ENCODE measurements at regions not wholly inside any gene's neighbourhood (a gene's known extent, or its start where the extent isn't known, plus 50 kb on each side); places are given as distances from the start of the nearest gene placed in this dataset.

DNA sequence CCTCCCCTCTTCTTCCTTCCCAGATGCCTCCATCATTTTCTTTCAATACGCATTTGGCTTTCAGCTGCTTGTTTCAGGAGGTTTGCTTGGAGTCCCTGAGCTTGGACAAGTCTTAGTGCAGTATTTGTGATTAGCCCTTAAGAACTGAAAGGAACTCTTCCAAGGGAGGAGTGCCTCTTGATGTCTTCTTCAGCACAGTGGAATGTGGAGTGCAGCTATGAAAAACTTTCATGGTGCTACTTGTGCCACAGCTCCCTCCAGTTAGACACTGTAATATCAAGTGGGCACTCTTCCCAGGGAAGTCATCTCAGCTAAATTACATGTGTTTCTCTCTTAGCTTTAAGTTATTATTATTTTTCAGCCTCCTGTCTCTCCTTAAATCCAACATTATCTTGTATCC is 173.1 kb downstream of the NECTIN3 start:
- intact Hi-C loops (cut with micrococcal nuclease), result no loop called here
- peaks cover 8% of the 10 kb centered on the region for H3K4me1 Mint-ChIP-seq (ENCODE audit: low read depth)
- no peak for DNase-seq (ENCODE audit: low spot score)
- no peak overlapping the region for H3K4me3 Mint-ChIP-seq (ENCODE audit: low read depth)
- H3K36me3 Mint-ChIP-seq (ENCODE audit: low read depth), result peaks cover 6% of the 10 kb centered on the region
- H3K27me3 Mint-ChIP-seq (ENCODE audit: low read depth), result peaks cover 31% of the 10 kb centered on the region
- H3K9me3 Mint-ChIP-seq, result peaks cover 39% of the 10 kb centered on the region
- no peak overlapping the region for H3K27ac Mint-ChIP-seq

DNA sequence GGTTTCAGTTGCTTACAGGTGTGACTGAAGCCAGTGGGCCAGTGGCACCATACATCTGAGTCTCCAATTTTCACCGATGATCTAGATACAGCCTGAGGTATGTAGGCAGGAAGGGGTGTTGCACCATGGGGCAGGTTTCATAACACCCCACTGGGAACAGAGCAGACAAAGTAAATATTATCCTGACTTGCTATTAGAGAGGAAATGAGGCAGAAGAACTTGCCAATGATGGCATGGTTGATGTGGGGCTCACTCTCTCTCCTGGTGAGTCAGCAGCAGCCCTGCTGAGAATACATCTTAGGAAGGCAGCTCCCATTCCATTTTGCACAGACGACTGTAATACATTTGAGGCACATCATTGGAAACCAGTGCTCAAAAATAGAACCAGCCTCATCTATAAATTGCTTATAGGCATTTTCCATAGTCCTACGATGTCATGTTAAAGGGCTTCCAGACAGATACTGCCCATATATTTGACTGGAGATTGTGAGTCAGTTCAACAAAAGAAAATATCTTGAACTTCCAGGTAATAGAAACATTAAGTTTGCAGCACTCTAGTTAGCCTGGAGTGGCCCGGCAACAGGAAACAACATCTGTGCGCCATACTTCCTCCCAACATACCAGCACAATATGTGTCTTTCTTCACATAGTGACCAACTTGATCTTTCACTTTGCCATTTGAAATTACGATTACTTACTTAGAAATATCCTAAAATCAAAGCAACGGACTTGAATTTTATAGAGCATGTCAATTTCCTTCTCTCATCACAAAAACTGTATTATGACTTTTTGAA is 175.5 kb downstream of the NECTIN3 start:
- intact Hi-C loops (cut with micrococcal nuclease), result no loop called here
- H3K4me3 Mint-ChIP-seq (ENCODE audit: low read depth), result no peak overlapping the region
- no peak overlapping the region for H3K27ac Mint-ChIP-seq
- H3K4me1 Mint-ChIP-seq (ENCODE audit: low read depth), result peaks cover 6% of the 10 kb centered on the region
- H3K36me3 Mint-ChIP-seq (ENCODE audit: low read depth), result no peaks in the 10 kb centered on the region
- H3K27me3 Mint-ChIP-seq (ENCODE audit: low read depth), result peaks cover 48% of the 10 kb centered on the region
- DNase-seq (ENCODE audit: low spot score), result no peak
- peaks cover 32% of the 10 kb centered on the region for H3K9me3 Mint-ChIP-seq

DNA sequence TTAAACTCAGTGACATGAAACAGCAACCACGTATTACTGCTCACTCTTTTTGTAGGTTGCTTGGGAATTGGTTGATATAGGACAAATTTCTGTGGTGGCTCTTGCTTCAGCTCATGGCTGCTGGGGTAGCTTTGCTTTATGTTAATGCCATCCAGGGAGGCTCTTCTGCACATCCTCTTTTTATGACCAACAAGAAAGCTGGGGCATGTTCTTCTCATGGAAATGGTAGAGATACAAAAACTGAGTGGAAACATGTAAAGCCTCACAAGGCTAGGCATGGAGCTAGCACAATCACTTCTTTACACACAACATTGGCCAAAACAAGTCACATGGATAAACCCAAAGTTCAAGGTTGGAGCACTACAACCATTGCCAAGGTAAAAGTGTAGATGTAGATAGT is 176.8 kb downstream of the NECTIN3 start:
- peaks cover 54% of the 10 kb centered on the region for H3K27me3 Mint-ChIP-seq (ENCODE audit: low read depth)
- no peaks in the 10 kb centered on the region for H3K36me3 Mint-ChIP-seq (ENCODE audit: low read depth)
- intact Hi-C loops (cut with micrococcal nuclease), result no loop called here
- H3K4me1 Mint-ChIP-seq (ENCODE audit: low read depth), result peaks cover 10% of the 10 kb centered on the region
- H3K9me3 Mint-ChIP-seq, result peaks cover 26% of the 10 kb centered on the region
- no peak for DNase-seq (ENCODE audit: low spot score)
- H3K4me3 Mint-ChIP-seq (ENCODE audit: low read depth), result no peak overlapping the region
- no peak overlapping the region for H3K27ac Mint-ChIP-seq

DNA sequence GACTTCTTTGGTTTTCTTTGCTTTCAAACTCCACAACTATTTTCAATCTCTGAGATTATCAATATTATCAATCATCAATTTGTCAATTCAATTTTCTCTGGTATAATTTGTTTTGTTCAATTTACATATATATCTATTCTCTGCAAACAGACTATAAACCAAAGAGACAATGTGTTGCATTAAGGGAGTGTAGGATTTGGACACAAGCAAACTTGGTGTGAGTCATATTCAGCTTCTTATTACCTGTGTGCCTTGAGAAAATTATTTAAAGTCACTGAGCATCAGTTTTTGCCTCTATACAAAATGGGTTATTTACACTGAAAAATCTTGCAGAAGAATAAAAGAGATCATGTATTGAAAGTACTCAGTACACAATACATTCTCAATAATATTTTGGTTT is 177.8 kb downstream of the NECTIN3 start:
- Mint-ChIP-seq H3K27ac (no peak overlapping the region), H3K27me3 (ENCODE audit: low read depth) (peaks cover 54% of the 10 kb centered on the region), H3K4me3 (ENCODE audit: low read depth) (no peak overlapping the region), H3K4me1 (ENCODE audit: low read depth) (peaks cover 14% of the 10 kb centered on the region), H3K36me3 (ENCODE audit: low read depth) (no peaks in the 10 kb centered on the region), H3K9me3 (peaks cover 18% of the 10 kb centered on the region)
- intact Hi-C loops (cut with micrococcal nuclease), result no loop called here
- no peak for DNase-seq (ENCODE audit: low spot score)

DNA sequence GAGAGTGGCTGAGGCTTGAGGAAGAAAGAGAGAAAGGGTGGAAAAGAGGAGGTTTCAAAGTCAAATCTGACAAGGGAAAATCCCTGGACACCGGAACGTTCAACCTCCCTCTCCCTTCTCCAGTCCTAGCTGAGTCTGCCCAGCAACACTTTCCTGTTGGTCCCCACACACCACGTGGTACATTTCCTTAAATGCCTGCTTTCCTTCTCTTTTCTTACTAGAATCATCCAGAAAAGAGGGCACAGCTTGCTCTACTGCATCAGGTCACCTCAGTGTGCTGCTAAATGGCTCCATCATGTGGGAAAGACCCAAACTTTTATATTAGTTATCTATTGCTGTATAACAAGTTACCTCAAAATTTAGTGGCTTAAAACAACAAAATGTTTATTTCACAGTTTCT is 181.2 kb downstream of the NECTIN3 start:
- DNase-seq (ENCODE audit: low spot score), result no peak
- H3K4me1 Mint-ChIP-seq (ENCODE audit: low read depth), result peaks cover 10% of the 10 kb centered on the region
- peaks cover 7% of the 10 kb centered on the region for H3K9me3 Mint-ChIP-seq

GRCh38 chr3:111253733-111254132 is 182.1 kb downstream of the NECTIN3 start:
- no peak for DNase-seq (ENCODE audit: low spot score)
- no peak overlapping the region for H3K4me3 Mint-ChIP-seq (ENCODE audit: low read depth)

More for the DNA sequence above, 181.2 kb downstream of the NECTIN3 start:
- Mint-ChIP-seq H3K36me3 (ENCODE audit: low read depth) (no peaks in the 10 kb centered on the region), H3K4me3 (ENCODE audit: low read depth) (no peak overlapping the region), H3K27me3 (ENCODE audit: low read depth) (peaks cover 62% of the 10 kb centered on the region), H3K27ac (no peak overlapping the region)
- intact Hi-C loops (cut with micrococcal nuclease), result no loop called here

GRCh38 chr3:111260878-111261277 is 189.3 kb downstream of the NECTIN3 start:
- no peak overlapping the region for H3K4me3 Mint-ChIP-seq (ENCODE audit: low read depth)
- H3K9me3 Mint-ChIP-seq, result peaks cover 10% of the 10 kb centered on the region
- peaks cover 17% of the 10 kb centered on the region for H3K4me1 Mint-ChIP-seq (ENCODE audit: low read depth)
- intact Hi-C loops (cut with micrococcal nuclease), result loop anchor here (1.0 to 5.0 kb wide), 4 partner anchors 22 to 446 kb away; no protein-coding TSS in a partner anchor
- no peak for DNase-seq (ENCODE audit: low spot score)
- no peaks in the 10 kb centered on the region for H3K36me3 Mint-ChIP-seq (ENCODE audit: low read depth)
- no peak overlapping the region for H3K27ac Mint-ChIP-seq
- H3K27me3 Mint-ChIP-seq (ENCODE audit: low read depth), result peaks cover 58% of the 10 kb centered on the region

More at GRCh38 chr3:111253733-111254132, 182.1 kb downstream of the NECTIN3 start:
- H3K9me3 Mint-ChIP-seq, result no peaks in the 10 kb centered on the region
- H3K27me3 Mint-ChIP-seq (ENCODE audit: low read depth), result peaks cover 63% of the 10 kb centered on the region
- no peaks in the 10 kb centered on the region for H3K36me3 Mint-ChIP-seq (ENCODE audit: low read depth)
- no peak overlapping the region for H3K27ac Mint-ChIP-seq
- intact Hi-C loops (cut with micrococcal nuclease), result no loop called here
- peaks cover 8% of the 10 kb centered on the region for H3K4me1 Mint-ChIP-seq (ENCODE audit: low read depth)

GRCh38 chr3:111269777-111270176 is 198.2 kb downstream of the NECTIN3 start:
- peaks cover 8% of the 10 kb centered on the region for H3K9me3 Mint-ChIP-seq
- no peak for DNase-seq (ENCODE audit: low spot score)
- H3K36me3 Mint-ChIP-seq (ENCODE audit: low read depth), result no peaks in the 10 kb centered on the region
- no peak overlapping the region for H3K27ac Mint-ChIP-seq
- H3K4me1 Mint-ChIP-seq (ENCODE audit: low read depth), result peaks cover 7% of the 10 kb centered on the region
- H3K27me3 Mint-ChIP-seq (ENCODE audit: low read depth), result peaks cover 25% of the 10 kb centered on the region
- intact Hi-C loops (cut with micrococcal nuclease), result no loop called here
- no peak overlapping the region for H3K4me3 Mint-ChIP-seq (ENCODE audit: low read depth)

- Mint-ChIP-seq H3K36me3 (ENCODE audit: low read depth) (no peaks in the 10 kb centered on the region), H3K4me1 (ENCODE audit: low read depth) (peaks cover 11% of the 10 kb centered on the region), H3K27ac (no peak overlapping the region), H3K9me3 (no peaks in the 10 kb centered on the region), H3K4me3 (ENCODE audit: low read depth) (no peak overlapping the region), H3K27me3 (ENCODE audit: low read depth) (peaks cover 24% of the 10 kb centered on the region)
- no peak for DNase-seq (ENCODE audit: low spot score)
- intact Hi-C loops (cut with micrococcal nuclease), result no loop called here
Observed at GRCh38 chr3:111277226-111277625, 205.6 kb downstream of the NECTIN3 start.

DNA sequence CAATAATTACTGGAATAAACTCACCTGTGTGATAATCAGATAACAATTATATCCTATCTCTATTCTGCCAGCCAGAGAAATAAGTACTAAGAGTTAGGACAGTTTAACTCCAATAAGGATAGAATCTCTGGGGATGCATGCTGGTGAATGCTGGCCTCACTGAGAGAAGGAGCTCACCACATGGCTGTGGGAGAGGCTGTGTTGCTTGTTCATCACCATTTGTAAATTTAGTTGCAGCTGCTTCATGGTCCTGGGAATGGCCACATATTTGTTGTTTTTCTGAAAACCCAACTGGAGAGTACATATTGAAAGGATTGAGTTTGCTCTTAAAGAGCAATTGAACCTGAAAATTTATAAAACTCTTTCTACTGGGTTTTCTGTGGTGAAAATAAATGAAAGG is 207.3 kb downstream of the NECTIN3 start:
- no peaks in the 10 kb centered on the region for H3K9me3 Mint-ChIP-seq
- H3K36me3 Mint-ChIP-seq (ENCODE audit: low read depth), result no peaks in the 10 kb centered on the region
- intact Hi-C loops (cut with micrococcal nuclease), result no loop called here
- peaks cover 15% of the 10 kb centered on the region for H3K4me1 Mint-ChIP-seq (ENCODE audit: low read depth)
- H3K27ac Mint-ChIP-seq, result no peak overlapping the region
- H3K27me3 Mint-ChIP-seq (ENCODE audit: low read depth), result peaks cover 26% of the 10 kb centered on the region
- no peak for DNase-seq (ENCODE audit: low spot score)
- H3K4me3 Mint-ChIP-seq (ENCODE audit: low read depth), result no peak overlapping the region

DNA sequence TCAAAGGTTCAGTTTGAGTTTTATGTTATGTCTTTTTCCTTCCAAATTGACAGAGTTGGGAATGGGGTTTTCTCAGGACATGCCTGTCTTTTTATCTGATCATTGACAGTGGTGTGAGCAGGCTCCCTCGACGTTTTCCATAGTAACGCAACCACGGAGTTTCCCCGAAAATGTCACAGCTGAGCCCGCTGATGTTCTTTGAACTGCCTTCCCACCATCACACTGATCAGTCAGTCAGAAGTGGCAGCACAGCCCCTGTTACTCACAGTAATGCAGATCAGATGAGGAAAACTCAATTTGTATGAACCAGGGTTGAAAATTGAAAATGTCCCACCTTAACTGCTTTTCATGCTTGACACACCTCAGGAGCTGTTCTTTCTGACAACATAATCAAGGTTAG is 210.4 kb downstream of the NECTIN3 start:
- DNase-seq (ENCODE audit: low spot score), result no peak
- H3K4me3 Mint-ChIP-seq (ENCODE audit: low read depth), result no peak overlapping the region

GRCh38 chr3:111283165-111283564 is 211.5 kb downstream of the NECTIN3 start:
- peaks cover 15% of the 10 kb centered on the region for H3K27me3 Mint-ChIP-seq (ENCODE audit: low read depth)
- intact Hi-C loops (cut with micrococcal nuclease), result no loop called here
- H3K4me3 Mint-ChIP-seq (ENCODE audit: low read depth), result no peak overlapping the region
- H3K9me3 Mint-ChIP-seq, result peaks cover 4% of the 10 kb centered on the region
- H3K27ac Mint-ChIP-seq, result no peak overlapping the region
- H3K4me1 Mint-ChIP-seq (ENCODE audit: low read depth), result peaks cover 24% of the 10 kb centered on the region
- DNase-seq (ENCODE audit: low spot score), result no peak
- no peaks in the 10 kb centered on the region for H3K36me3 Mint-ChIP-seq (ENCODE audit: low read depth)

More for the DNA sequence above, 210.4 kb downstream of the NECTIN3 start:
- H3K9me3 Mint-ChIP-seq, result peaks cover 4% of the 10 kb centered on the region
- H3K36me3 Mint-ChIP-seq (ENCODE audit: low read depth), result no peaks in the 10 kb centered on the region
- intact Hi-C loops (cut with micrococcal nuclease), result no loop called here
- peaks cover 15% of the 10 kb centered on the region for H3K27me3 Mint-ChIP-seq (ENCODE audit: low read depth)
- peaks cover 24% of the 10 kb centered on the region for H3K4me1 Mint-ChIP-seq (ENCODE audit: low read depth)
- H3K27ac Mint-ChIP-seq, result no peak overlapping the region

GRCh38 chr3:111284503-111285183 is 213.0 kb downstream of the NECTIN3 start:
- Mint-ChIP-seq H3K9me3 (peaks cover 4% of the 10 kb centered on the region), H3K4me3 (ENCODE audit: low read depth) (no peak overlapping the region), H3K36me3 (ENCODE audit: low read depth) (no peaks in the 10 kb centered on the region), H3K4me1 (ENCODE audit: low read depth) (peaks cover 24% of the 10 kb centered on the region), H3K27ac (no peak overlapping the region), H3K27me3 (ENCODE audit: low read depth) (peaks cover 16% of the 10 kb centered on the region)
- intact Hi-C loops (cut with micrococcal nuclease), result no loop called here
- no peak for DNase-seq (ENCODE audit: low spot score)
